ENCODE measurements at regions not wholly inside any gene's neighbourhood (a gene's known extent, or its start where the extent isn't known, plus 50 kb on each side); places are given as distances from the start of the nearest gene placed in this dataset.
"Not testable (repeated sequence)": the region's sequence is repeated elsewhere in the genome, so short reads cannot be mapped to it uniquely, and the experiment has no call there.

GRCh38 chr4:57993944-57994343 lies 883.8 kb upstream of the IGFBP7 start:
- DNase-seq = no peak

DNA sequence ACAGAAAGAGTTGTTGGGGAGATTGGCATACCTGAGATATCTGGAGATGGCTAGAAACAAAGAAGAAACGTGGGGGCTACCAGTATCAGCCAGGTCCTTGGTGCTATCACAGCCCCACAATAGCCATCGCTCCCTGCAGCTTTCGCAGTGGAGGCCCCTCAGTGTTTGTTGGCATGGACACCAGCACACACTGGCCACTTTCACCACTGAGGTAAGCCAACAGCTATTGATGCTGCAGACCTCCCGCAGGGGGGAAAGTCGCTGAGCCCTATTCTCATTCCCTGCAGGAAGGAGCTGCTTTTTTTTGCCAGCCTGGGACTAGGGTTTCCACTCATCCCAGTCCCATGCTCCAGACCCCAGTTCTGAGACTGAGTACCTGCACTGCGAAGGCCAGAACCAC lies 879.2 kb upstream of the IGFBP7 start:
- no peak for DNase-seq

- DNase-seq = no peak
Observed at GRCh38 chr4:57985161-57985560, 875.0 kb upstream of the IGFBP7 start.

- no peak for DNase-seq
Observed at GRCh38 chr4:57981123-57981522, 870.9 kb upstream of the IGFBP7 start.

DNA sequence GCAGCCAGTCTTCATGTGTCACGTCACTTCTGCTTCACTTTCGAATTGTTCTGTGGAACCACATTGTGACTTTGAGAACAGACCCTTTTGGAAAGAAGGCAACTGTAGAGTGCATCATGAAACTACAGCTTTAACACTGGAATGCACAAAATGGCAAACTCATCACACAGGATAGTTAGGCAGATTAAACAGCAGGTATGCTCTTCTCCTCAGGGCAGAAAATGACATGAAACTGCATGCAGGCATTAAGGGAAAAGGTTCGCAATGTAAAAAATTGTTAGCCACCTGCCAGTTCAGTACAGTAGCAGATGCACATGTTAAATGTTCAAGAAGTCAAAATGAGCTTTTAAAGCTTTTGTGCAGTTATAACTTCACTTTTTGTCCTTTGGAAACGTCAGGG lies 864.6 kb upstream of the IGFBP7 start:
- DNase-seq = no peak

- no peak for DNase-seq
Observed at GRCh38 chr4:57973819-57974218, 863.6 kb upstream of the IGFBP7 start.

GRCh38 chr4:57971261-57971660 lies 861.1 kb upstream of the IGFBP7 start:
- DNase-seq = no peak

- DNase-seq = no peak
Observed at GRCh38 chr4:57966987-57967760, 857.0 kb upstream of the IGFBP7 start.

DNA sequence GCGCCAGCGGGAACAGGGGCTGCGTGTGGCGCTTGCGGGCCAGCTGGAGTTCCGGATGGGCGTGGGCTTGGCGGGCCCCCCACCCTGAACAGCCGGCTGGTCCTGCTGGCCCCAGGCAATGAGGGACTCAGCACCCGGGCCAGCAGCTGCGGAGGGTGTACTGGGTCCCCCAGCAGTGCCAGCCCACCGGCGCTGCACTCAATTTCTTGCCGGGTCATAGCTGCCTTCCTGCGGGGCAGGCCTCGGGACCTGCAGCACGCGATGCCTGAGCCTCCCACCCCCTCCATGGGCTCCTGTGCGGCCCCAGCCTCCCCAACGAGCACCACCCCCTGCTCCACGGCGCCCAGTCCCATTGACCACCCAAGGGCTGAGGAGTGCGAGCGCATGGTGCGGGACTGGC lies 855.2 kb upstream of the IGFBP7 start:
- DNase-seq = not testable (repeated sequence)

- DNase-seq = no peak
Observed at GRCh38 chr4:57945298-57945697, 835.1 kb upstream of the IGFBP7 start.

DNA sequence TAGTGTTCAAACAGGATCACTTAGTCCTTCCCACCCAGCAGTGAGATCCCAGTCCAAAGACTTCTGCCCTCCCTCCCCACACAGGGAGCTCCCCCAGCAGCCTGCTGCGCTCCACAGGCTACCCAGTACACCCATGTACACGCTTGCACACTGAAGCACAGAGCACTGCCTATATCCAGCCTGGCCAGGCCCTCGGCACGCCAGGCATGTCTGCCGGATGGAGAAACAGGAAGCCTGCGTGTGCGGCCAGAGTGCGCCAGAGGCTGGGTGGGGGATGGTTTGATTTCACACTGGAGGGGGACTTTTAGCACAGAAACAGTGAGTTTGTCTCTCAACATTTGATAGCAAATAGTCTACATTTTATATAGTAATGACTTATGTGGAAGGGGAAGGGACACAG lies 833.5 kb upstream of the IGFBP7 start:
- DNase-seq = no peak

DNA sequence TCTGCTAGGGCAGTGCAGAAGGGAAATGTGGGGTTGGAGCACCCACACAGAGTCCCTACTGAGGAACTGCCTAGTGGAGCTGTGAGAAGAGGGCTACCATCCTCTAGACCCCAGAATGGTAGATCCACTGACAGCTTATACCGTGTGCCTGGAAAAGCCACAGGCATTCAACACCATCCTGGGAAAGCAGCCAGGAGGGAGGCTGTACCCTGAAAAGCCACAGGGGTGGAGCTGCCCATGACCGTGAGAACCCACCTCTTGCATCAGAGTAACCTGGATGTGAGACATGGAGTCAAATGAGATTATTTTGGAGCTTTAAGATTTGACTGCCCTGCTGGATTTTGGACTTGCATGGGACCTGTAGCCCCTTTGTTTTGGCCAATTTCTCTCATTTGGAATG lies 827.1 kb upstream of the IGFBP7 start:
- not testable (repeated sequence) for DNase-seq

- DNase-seq = no peak
Observed at GRCh38 chr4:57926311-57926710, 816.1 kb upstream of the IGFBP7 start.

- DNase-seq = no peak
Observed at GRCh38 chr4:57924951-57925350, 814.8 kb upstream of the IGFBP7 start.

GRCh38 chr4:57916479-57916878 lies 806.3 kb upstream of the IGFBP7 start:
- DNase-seq = no peak

DNA sequence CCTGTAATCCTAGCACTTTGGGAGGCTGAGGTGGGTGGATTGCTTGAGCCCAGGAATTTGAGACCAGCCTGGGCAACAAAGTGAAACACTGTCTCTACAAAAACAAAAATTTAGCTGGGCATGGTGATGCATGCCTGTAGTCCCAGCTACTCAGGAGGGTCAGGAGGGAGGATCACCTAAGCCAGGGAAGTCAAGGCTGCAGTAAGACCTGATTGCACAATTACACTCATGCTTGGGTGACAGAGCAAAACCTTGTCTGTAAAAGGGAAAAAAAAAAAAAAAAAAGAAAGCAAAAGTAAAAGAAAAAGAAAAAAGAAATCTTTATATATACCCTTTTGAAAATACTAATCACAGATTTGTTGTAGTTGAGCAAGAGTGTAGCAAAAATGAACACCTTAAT lies 801.0 kb upstream of the IGFBP7 start:
- DNase-seq = no peak

GRCh38 chr4:57910151-57910550 lies 800.0 kb upstream of the IGFBP7 start:
- no peak for DNase-seq

DNA sequence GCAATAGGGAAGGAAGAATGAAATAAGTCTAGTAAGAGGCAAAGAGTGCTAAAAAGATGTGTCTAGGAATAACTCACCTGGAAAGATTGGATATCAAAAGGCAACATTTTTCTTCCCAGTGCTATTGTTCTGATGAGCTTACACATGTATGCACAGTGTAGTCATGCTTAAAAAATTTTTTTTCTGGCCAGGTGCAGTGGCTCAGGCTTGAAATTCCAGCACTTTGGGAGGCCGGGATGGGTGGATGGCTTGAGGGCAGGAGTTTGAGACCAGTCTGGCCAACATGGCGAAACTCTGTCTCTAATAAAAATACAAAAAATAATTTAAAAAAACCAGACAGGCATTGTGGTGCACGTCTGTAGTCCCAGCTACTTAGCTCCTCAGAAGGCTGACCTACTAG lies 795.8 kb upstream of the IGFBP7 start:
- no peak for DNase-seq

DNA sequence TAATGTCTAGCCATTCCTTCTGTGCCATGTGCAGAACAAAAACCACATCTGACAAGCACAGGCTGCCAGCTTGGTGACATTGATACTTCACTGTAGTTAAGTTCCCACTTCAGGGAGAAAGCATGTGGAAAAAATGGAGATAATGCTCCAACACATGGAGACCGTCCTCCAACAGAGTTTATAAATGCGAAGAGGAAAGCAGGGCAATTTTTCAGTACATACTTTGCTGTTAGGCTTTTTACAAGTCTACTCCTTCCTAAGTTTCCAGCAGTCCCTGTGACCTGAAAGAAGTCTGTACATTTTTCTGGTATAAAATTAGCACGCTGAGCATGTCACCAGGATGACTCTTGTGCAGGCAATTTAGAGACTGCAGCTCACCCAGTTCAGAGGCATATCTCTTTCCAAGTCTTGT lies 766.9 kb upstream of the IGFBP7 start:
- DNase-seq = no peak

GRCh38 chr4:57875829-57876392 lies 765.7 kb upstream of the IGFBP7 start:
- DNase-seq = no peak

- DNase-seq = no peak
Observed at GRCh38 chr4:57866468-57867171, 756.4 kb upstream of the IGFBP7 start.

DNA sequence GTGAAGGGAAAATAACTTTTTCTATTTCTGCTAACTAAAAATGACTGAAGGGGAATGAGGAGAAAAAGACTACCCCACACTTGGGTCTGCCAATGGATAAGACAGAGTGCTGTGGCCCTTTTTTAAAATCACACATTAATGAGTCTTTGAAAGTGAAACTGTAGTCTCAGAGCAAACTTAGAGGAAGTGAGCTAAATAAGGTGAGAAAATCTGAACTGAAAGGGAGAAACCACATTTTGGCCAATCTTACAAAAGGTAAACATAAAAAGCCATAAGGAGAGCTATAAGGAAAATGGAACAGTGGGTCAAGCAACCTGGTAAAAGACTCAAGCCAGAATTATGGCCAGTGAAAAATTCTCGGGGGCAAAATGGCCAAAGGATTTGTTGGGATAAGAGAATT lies 755.1 kb upstream of the IGFBP7 start:
- DNase-seq = no peak

DNA sequence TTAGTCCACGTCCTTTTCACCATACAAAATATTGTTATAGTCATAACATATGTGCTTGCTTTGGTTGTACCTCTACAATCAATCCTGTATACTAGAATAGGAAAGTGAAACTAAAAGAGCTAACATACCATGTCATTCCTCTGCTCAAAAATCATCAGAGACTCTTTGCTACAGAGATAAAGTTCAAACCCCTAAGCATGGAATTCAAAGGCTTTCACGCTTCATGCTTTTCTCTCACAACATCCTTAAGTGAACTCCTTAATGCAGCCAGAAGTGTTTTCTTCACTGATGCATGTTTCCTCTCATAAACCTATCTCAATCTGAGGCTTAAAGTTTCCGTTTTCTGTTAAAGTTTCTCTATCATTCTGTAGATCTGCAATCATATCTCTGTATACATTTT lies 744.6 kb upstream of the IGFBP7 start:
- no peak for DNase-seq

- no peak for DNase-seq
Observed at GRCh38 chr4:57850141-57850540, 740.0 kb upstream of the IGFBP7 start.
